OCI-LY1 (cell line): ENCODE measurements at regions not wholly inside any gene's neighbourhood (a gene's known extent, or its start where the extent isn't known, plus 50 kb on each side); places are given as distances from the start of the nearest gene placed in this dataset.

Experiments used
- CTCF ChIP-seq: fragments of 200-600 bp; sonication (generic), shearing (Covaris generic); IDR thresholded peaks from 2 replicates; pipeline ENCODE4 v1.5.1; 2017; ENCODE audit warnings: mild to moderate bottlenecking, antibody characterized with exemption, low read length, moderate library complexity, mixed read lengths
- EZH2 ChIP-seq: fragments of 200-600 bp; sonication (generic), shearing (Covaris generic); IDR thresholded peaks from 2 replicates; pipeline ENCODE4 v1.8.0; 2017; ENCODE audit warnings: borderline replicate concordance, mixed run types, mild to moderate bottlenecking, antibody characterized with exemption, low read length, moderate library complexity, mixed read lengths

GRCh38 chr14:39499514-39499913 is 67.3 kb upstream of the FBXO33 start:
- no peak for TF ChIP-seq EZH2
- TF ChIP-seq CTCF = no peak
